AG04449 (cell line): ENCODE measurements at regions not wholly inside any gene's neighbourhood (a gene's known extent, or its start where the extent isn't known, plus 50 kb on each side); places are given as distances from the start of the nearest gene placed in this dataset.

Experiments
- CTCF ChIA-PET: fragments of 350-600 bp; formaldehyde crosslinking; extraction: SDS; loops from one replicate; lab custom pipeline; 2021; ENCODE audit warnings: antibody characterized with exemption; lab: Yijun Ruan, JAX
- POLR2A ChIA-PET: fragments of 400-600, 350-600 bp; formaldehyde crosslinking; extraction: SDS; loops from one replicate; lab custom pipeline; 2020; ENCODE audit warnings: antibody characterized with exemption, inconsistent platforms; lab: Yijun Ruan, JAX
- DNase-seq: peaks from one replicate; pipeline ENCODE4 v3.0.0-alpha.2; 2010; ENCODE audit warnings: low read depth, low spot score
- H3K4me3 ChIP-seq: 2 replicates; pipeline ENCODE4 v1.5.1; 2011; ENCODE audit warnings: low read depth, mild to moderate bottlenecking, control low read depth, low read length
- CTCF ChIP-seq: IDR thresholded peaks from one replicate; pipeline ENCODE4 v1.5.1; 2011; ENCODE audit warnings: mild to moderate bottlenecking, moderate library complexity, low read length, control low read depth, inconsistent platforms; ENCODE audit not compliant: insufficient read depth; ENCODE audit errors: missing control alignments

- TF ChIP-seq CTCF, result no peak
- CTCF ChIA-PET, result no interaction called here
- no peak overlapping the region for H3K4me3 ChIP-seq
- no peak for DNase-seq
- POLR2A ChIA-PET, result no interaction called here
These were observed 697.5 kb upstream of the CELF4 start for GRCh38 chr18:38263066-38263465.

- TF ChIP-seq CTCF, result no peak
- DNase-seq, result no peak
- CTCF ChIA-PET, result no interaction called here
- POLR2A ChIA-PET, result no interaction called here
- H3K4me3 ChIP-seq, result no peak overlapping the region
These were observed 697.1 kb upstream of the CELF4 start for GRCh38 chr18:38262661-38263060.

GRCh38 chr18:38257661-38258060, 692.1 kb upstream of the CELF4 start:
- DNase-seq, result no peak
- ChIA-PET POLR2A (no interaction called here), CTCF (no interaction called here)
- no peak for TF ChIP-seq CTCF
- H3K4me3 ChIP-seq, result no peak overlapping the region

- DNase-seq, result no peak
- POLR2A ChIA-PET, result no interaction called here
- no peak overlapping the region for H3K4me3 ChIP-seq
- CTCF ChIA-PET, result no interaction called here
- no peak for TF ChIP-seq CTCF
These were observed 690.8 kb upstream of the CELF4 start for GRCh38 chr18:38256366-38256765.

- no peak for DNase-seq
- no peak overlapping the region for H3K4me3 ChIP-seq
- CTCF ChIA-PET, result no interaction called here
These were observed 685.4 kb upstream of the CELF4 start for GRCh38 chr18:38250971-38251370.

GRCh38 chr18:38244480-38244879, 678.9 kb upstream of the CELF4 start:
- no peak for TF ChIP-seq CTCF
- no peak overlapping the region for H3K4me3 ChIP-seq
- DNase-seq, result no peak
- ChIA-PET POLR2A (no interaction called here), CTCF (no interaction called here)

More at GRCh38 chr18:38250971-38251370, 685.4 kb upstream of the CELF4 start:
- no peak for TF ChIP-seq CTCF
- POLR2A ChIA-PET, result no interaction called here
